ENCODE measurements at regions not wholly inside any gene's neighbourhood (a gene's known extent, or its start where the extent isn't known, plus 50 kb on each side); places are given as distances from the start of the nearest gene placed in this dataset.
"Not testable (repeated sequence)": the region's sequence is repeated elsewhere in the genome, so short reads cannot be mapped to it uniquely, and the experiment has no call there.

GRCh38 chr16:16887193-16887592 is 508.3 kb downstream of the NPIPA7 start:
- DNase-seq: no peak

DNA sequence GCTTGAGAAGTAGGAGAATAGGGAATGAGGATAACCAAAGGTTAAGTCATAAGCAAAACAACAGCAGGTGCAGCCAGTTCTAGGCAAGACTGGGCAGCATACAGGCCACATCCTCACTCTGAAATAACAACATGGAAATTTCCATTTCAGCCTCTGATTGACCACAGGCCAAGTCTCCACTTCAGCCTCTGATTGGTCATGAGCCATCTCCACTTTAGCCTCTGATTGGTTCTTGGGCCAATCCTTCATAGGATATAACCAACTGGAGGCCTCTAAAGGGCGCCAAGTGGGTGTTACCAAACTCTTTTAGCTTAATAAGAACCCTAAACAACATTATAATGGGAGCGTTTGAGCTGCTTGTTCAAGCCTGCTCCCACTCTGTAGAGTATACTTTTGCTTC is 512.0 kb downstream of the NPIPA7 start:
- DNase-seq: no peak

DNA sequence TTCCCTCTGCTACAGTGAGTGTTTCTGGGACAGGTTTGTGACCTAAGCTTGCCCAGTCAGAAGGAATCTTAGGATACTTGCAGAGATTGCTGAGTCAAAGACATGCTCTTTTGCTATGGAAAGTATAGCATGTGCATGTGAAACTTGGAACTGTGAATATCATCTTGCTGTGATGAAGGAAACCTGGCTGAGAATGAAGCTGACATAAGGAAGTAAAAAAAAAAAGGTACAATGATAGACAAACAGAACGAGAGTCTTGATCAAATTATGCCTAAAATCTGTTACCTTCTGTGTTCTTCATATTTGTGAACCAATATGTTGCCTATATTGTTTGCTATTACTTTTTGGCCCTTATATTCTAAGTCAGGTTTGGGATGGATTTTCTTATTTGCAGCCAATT is 525.7 kb downstream of the NPIPA7 start:
- DNase-seq: no peak

DNA sequence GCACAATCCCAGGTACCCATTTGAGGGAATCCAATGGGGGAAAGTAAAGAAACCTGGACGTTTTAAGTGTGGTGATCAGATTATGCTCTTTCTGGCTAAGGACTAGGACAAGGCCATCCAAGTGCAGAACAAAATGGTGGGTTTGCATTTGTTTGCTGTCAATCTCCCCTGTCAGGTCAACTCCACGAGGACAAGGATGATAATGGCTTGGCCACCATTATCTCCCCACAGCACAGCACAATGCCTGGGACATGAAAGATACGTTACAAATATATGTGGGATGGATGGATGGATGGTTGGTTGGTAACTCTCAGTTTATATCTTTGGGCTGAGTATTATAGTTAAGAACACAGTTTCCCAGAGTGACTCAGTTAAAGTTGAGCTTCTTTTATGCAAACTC is 526.9 kb downstream of the NPIPA7 start:
- DNase-seq: no peak

- DNase-seq: no peak
These were observed 528.1 kb downstream of the NPIPA7 start for GRCh38 chr16:16907089-16907488.

DNA sequence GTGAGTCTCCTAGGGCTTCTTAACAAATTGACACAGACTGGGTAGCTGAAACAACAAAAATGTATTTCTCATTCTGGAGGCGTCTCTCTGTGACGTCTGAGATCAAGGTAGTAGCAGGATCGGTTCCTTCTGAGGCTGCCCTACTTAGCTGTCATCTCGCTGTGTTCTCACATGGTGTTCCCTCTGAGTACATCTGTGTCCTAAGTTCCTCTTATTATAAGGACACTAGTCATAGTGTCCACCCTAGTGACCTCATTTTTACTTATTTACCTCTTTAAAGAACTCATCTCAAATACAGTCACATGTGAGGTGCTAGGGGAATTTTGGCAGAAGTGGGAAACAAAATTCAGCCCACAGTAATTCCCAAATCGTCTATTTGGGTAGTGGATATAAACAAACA is 529.1 kb downstream of the NPIPA7 start:
- no peak for DNase-seq

- DNase-seq: no peak
These were observed 530.2 kb downstream of the NPIPA7 start for GRCh38 chr16:16909126-16909525.

DNA sequence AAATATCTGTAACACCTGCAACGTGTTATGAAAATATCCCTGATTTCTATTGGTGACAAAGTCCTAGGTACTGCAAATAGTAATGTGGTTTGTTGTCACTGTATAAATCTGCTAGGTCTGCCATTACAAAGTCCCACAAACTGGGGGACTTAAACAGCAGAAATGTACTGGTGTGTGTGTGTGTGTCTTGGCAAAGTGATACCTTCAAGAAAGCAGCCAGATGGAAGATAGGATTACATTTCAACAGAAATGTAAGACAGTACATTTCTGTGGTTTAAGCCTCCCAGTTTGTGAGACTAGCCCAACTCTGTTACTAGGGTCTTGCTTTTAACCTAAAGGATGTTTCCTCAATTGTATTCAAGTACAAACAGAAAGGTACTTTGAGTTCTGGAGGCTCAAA is 531.7 kb downstream of the NPIPA7 start:
- no peak for DNase-seq

- no peak for DNase-seq
These were observed 536.8 kb downstream of the NPIPA7 start for GRCh38 chr16:16915771-16916170.

DNA sequence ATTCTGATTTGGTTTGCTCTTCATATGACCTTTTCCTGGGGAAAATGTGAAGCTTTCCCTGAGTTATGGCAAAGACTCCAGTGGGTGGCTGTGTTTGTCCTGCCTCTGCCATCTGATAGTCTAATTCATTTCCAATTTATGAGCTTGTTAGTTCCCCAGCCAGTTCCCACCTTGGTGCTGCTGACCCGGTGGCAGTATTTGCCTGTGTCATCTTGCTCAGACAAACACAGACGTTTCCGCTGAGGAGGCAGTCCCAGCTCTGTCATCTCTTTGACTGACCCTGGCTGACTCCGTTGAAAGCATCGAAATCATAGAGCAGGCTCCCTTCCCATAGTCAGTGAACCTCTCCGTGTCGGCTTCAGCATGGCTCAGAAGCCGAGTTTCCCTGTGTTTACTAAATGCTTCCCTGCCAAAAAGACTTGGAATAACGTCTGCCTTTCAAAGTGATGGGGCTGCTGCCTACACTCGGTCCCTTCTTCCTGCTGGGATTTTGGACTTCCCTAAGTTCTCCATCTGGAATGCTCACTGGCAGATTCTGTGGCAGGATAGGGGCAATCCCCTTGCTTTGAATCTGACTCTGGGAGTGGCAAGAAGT is 538.3 kb downstream of the NPIPA7 start:
- DNase-seq: no peak

DNA sequence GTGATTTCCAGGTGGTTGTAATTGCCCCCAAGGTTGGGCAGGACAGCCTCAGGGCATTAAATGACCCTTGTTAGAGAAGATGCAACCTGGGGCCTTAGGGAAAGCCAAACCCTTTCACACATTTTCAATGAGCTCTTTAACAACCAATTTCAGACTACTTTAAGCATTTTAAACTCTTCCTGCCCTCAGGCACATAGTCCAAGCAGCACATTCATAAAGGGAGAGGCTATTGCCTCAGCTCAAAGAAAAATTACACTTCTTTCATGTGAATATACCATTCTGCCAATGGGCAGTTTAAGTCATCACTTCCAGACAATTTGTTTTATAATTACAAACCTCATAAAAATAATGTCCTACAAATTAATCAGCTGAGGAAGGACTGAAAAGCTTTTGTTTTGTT is 544.5 kb downstream of the NPIPA7 start:
- DNase-seq: no peak

DNA sequence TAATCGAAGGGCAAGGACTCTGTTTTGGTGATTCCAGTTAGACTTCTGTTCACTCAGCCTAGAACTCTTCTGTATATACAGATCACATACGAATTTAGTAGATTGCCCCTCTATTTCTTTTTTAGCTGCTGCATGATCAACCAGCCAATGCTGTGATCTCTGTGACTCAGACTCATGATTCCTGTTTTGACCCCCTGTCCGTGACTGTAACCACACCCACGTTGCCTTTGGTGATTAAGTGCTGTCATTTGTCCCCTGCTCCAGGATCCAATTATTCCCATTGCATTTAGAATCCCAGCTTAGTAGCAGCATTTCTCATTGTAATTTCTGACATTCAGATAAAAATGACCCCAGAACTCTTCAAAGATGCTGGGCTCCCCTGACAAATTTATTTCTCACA is 545.7 kb downstream of the NPIPA7 start:
- DNase-seq: no peak

DNA sequence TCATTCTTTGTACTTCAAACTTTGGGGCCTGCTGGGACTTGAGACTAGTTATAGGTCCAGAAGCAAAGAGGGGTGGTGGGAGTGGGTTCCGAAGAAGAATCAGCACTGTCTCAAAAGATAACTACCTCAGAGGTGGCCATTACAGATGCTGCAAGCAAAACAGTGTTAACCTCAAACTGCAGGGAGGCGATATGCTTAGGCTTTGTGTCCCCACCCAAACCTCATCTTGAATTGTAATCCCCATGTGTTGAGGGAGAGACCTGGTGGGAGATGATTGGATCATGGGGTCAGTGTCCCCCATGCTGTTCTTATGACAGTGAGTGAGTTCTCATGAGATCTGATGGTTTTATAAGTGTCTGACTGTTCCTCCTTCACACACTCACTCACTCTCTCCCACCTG is 545.3 kb downstream of the XYLT1 start:
- no peak for DNase-seq

- no peak for DNase-seq
These were observed 542.1 kb downstream of the XYLT1 start for GRCh38 chr16:16928532-16929109.

DNA sequence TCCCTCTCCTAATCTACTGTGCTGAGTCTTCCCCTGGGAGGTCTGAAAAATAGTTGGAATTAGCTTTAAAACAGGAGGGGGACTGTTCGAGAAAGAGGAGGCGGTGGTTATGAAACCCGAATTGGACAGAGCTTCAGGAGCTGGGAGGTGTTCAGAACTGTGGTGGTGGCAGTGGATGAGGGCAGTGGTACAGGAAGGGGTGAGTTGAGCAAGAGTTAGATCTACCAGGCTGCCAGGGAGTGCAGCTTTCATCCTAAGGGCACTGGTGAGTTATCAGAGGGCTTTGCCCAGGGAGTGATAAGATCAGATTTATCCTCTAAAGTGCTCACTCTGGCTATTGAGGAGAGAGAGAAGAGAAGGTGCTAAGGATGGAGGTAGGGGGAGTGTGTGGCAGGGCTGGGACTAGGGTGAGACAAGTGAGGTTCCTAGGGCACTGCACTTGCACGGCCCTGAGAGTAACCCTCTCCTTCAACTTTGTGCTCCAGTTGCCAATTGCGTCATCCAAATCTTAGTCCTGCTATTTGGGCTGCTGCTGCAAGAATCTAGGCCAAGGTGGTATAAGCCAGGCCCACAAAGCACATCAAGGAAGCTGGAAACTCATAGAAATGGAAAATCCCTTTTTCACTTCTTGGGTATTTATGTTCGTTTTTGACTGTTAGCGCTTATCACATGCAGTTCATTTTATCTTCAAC is 540.3 kb downstream of the XYLT1 start:
- DNase-seq: no peak

- no peak for DNase-seq
These were observed 536.9 kb downstream of the XYLT1 start for GRCh38 chr16:16933861-16934260.

- DNase-seq: no peak
These were observed 536.1 kb downstream of the XYLT1 start for GRCh38 chr16:16934660-16935059.

- not testable (repeated sequence) for DNase-seq
These were observed 534.9 kb downstream of the XYLT1 start for GRCh38 chr16:16935909-16936308.

- DNase-seq: no peak
These were observed 533.2 kb downstream of the XYLT1 start for GRCh38 chr16:16937576-16937975.

DNA sequence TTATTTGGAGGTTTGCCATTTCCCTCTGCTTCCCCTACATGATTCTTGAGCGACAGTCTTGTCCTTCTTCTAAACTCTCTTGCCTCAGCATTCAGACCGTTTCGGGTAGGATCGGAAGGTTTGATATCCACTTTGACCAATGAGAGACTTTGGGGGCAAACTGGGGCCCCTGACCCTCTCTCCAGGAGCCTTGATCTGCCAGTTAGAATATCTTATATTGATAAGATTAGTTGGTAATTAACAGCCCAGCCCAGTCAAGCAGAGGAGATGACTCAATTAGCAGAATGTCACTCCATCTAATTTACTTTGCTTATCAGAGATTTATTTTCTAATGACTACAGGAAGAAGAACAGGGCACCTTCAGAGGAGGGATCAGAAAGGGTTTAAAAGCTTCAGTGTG is 532.8 kb downstream of the XYLT1 start:
- DNase-seq: no peak

GRCh38 chr16:16938980-16939379 is 531.8 kb downstream of the XYLT1 start:
- DNase-seq: no peak

GRCh38 chr16:16940351-16940750 is 530.4 kb downstream of the XYLT1 start:
- no peak for DNase-seq

DNA sequence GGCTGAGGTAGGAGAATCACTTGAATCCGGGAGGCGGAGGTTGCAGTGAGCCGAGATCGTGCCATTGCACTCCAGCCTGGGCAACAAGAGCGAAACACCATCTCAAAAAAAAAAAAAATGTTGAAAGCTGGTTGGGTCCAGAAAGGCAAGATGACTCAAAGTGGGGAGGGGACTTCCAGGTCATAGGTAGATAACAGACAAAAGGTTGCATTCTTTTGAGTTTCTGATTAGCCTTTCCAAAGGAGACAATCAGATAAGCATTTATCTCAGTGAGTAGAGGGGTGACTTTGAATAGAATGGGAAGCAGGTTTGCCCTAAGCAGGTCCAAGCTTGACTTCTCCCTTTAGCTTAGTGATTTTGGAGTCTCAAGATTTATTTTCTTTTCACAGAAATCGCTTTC is 527.9 kb downstream of the XYLT1 start:
- not testable (repeated sequence) for DNase-seq

- DNase-seq: no peak
These were observed 525.6 kb downstream of the XYLT1 start for GRCh38 chr16:16945207-16945606.

- DNase-seq: no peak
These were observed 514.4 kb downstream of the XYLT1 start for GRCh38 chr16:16956376-16956775.

Measured in NCI-H1105 (cell line).